8988T (cell line): ENCODE measurements at regions not wholly inside any gene's neighbourhood (a gene's known extent, or its start where the extent isn't known, plus 50 kb on each side); places are given as distances from the start of the nearest gene placed in this dataset.

Source experiments
- DNase-seq: peaks from one replicate; pipeline ENCODE4 v3.0.0; 2011

DNA sequence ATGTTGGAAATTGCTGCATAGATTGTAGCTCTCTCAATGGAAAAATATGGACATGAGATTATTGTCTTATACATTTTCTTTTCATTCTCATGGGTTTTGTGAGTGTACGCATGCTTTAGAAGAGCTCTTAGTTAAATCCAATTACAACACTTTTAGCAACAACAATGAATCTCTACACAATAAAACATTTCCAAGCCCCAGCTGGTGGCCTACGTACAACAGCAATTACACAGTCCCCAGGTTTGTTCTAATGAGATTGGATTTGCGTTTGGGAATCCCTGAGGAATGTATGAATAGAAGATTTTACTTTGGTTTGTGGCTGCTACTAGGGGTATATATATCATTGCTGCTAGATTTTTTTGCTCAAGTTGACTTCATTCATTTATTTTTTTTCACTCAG is 98.6 kb downstream of the FHDC1 start:
- no peak for DNase-seq

DNA sequence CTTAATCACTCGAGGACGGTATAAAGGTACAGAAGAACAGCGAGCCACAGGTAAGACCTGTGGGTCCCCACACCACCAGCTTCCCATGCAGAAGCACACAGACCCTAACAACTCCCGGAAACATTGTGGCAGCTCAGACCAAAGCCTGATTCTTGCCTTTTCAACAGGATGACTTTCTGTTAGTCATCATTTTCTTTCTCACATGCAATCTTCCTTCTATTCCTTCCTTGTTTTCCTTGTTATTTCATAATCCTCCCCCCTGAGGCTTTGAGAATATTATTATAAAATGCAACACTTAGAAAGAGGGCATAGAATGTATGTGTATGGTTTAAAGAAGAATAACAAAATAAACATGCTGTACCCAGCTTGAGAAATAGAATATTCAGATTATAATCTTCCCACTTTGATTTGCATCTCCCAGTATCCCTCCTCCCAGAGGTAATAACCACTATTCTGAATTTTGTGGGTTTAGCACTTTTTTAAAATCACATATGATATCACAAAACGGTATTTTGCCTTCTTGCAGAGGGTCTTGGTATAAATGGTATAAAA is 100.9 kb downstream of the FHDC1 start:
- DNase-seq, result no peak

DNA sequence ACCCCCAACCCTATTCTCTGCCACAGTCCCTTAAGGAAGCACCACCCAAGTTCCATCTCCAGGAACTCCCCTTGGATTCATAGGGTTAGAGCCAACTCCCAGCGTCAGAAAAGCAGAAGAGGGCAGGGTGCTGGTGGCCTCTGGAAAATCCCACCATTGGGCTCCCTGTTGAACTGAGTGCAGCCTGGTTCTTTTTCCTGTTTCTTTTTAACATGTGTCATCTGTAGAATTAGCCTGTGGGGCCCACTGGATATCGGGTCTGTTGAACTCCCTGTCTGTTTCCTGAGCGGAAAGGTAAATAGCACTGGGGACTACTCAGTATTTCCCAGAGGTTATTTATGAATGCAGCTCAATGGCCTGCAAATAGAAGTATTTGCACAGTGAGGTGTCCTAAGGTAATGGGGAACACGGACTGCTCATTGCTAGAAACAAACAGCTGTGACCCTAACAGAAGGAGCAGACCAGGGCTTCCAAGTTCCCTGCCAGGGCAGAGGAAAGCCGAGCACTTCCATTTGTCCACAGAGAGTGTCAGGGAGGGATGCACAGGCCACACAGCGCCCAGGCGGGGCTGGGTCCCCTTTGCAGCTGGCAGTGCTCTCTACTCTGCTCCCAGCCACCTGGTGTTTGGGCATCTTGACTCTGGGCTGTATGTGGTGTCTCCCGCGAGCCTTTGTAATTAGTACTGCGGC is 102.6 kb downstream of the FHDC1 start:
- DNase-seq, result no peak

DNA sequence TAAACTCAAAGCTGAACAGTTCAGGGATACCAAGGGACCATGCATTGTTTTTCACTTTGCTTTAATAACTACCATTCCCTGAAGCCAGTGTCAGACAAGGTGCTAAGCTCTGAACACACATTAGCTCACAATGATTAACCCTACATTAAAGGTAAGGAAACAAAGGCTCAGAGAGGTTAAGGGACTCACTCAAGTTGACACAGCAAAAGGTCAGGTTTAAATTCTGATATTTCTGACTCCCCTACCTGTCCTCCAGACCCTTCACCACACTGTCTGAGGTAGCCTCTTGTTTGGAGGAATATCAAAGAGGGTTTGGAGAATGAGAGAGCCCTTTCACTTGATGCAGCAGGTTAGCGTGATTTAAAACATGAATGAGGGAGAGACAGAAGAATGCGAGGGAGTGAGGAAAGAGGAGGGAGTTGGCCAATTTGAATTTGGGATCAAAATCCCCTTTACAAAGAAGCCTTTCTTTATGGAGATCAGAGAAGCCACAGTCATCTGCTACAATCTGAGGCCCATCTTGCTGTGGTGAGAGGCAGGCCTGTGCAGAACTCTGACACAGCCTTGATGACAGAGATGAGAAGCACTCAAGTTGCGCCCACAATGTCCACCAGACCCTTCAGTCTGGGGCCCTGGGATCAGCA is 103.5 kb downstream of the FHDC1 start:
- no peak for DNase-seq

DNA sequence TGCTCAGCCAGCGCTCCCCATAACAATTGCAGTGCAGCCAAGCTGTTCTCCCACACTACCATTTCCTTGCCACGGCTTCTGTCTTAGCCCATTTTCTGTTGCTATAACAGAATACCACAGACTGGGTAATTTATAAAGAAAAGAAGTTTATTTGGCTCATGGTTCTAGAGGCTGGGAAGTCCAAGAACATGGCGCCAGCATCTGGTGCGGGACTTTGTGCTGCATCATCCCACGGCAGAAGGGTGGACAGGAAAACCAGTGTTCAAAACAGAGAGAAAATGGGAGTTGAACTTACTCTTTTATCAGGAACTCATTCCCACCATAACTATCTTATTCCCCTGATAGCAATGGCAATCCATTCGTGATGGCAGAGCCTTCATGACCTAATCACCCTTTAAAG is 104.6 kb downstream of the FHDC1 start:
- no peak for DNase-seq

DNA sequence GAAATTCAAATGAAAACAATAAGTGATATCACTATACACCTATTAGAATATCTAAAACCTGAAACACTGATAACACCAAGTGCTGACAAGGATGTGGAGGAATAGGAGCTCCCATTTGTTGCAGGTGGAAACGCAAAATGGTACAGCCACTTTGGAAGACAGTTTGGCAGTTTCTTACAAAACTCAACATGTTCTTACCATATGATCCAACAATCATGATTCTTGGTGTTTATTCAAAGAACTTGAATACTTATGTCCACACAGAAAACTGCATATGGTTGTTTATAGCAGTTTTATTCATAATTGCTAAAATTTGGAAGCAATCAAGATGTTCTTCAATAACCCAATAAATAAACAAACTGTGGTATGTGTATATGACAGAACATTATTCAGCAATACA is 107.9 kb downstream of the FHDC1 start:
- DNase-seq, result no peak

DNA sequence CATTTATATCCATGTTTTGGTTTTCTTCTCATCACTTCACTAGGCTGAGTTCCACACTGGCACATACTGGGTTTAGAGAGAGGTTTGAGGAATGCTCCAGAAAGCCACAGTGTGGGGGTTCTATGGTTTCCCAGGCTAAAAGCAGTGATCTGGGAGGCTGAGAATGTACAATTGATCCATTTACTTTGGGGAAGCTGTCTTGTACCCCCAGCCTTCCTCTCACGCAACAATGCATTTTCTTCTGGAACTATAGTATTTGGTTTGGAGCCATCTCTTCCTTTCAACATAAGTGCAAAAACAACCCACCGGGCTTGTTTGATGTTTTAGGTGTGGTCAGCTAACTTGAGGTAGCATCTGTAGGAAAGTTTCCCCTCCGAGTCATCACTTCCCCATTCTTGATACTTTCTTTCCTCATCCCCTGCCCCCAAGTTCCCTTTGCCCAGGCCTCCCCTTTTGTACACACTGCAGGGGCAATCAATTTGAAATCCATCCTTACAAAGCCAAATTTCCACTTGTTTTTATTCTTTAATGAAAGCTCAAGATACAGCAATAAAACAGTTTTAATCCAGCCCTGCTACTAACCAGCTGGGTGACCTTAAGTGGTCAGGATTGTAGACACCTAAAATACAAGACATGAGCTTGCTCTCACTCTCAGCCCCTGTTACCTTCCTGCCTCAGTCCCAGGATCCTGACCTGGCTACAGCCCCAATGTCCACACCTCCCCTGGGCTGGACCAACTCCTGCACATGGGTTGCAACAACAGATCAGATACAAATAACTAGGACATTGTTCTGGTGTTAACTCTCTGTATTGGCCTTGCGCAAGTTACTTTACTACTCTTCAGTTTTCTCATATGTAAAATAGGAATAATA is 109.2 kb downstream of the FHDC1 start:
- no peak for DNase-seq

DNA sequence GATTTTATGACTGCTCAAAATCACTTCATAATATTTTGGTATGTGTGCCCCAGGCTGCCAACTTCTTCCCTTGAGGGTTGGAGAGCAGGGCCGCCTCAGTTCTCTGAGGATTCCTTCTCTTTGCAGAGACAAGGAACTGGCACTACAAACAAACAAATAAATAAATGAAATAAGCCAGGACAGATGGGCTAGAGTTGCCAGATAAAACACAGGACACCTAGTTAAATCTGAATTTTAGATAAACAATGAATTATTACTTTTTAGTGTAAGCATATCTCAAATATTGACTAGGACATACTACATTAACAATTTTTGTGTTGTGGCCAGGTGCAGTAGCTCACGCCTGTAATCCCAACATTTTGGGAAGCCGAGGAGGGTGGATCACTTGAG is 122.5 kb downstream of the FHDC1 start:
- no peak for DNase-seq

DNA sequence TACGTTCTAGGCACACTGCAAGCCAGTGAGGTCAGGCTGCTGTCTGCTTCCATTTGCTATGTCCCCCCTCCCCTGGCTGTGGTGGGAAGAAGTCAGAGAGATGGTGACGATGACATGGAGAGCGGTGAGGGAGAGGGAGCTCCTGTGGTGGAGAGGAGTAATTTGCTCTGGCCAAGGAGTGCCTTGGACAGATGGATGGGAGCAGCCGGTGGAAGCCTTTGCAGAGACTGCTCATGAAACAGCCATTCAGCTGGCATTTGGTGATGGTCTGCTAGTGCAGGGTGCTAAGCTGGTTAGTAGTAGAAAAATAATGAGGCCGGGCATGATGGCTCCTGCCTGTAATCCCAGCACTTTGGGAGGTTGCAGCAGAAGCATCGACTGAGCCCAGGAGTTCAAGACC is 124.1 kb downstream of the FHDC1 start:
- DNase-seq, result no peak

DNA sequence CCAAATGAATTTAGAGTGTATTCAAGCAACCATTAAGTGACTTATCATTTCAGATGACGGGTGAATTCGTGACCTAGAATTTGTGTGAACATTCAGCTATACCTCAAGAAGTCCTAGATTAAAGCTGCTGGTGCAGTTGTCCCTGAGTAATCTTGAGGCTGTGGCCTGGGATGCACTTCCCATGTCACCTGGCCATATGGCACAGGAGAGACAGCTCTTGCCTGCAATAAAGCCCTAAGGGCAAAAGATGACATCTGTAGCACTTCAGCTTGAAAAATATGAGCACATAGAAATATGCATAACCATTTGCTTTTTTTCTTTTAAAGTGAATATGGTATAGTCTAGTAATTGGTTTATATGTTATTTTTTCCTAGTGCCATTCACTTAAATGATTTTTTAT is 125.8 kb downstream of the FHDC1 start:
- DNase-seq, result no peak

DNA sequence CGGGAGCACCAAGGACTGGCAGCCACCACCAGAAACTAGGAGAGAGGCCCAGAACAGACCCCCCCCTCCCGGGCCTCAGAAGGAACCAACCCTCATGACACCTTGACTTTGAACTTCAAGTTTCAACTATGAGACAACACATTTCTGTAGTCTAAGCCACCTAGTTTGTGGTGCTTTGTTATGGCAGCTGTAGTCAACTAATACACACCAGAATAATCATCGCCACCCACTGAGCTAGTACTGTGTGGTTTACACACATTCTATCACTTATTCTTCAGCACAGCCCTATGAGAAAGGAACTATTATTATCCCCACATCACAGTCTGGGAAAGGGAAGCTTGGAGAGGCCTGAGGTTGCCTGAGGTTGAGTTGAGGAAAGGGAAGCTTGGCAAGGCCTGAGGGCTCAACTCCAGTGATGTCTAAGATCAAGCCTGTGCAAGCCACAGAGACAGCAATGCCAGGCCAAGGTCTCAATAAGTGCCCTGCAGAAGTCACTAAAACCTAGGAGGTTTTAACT is 126.6 kb downstream of the FHDC1 start:
- no peak for DNase-seq

DNA sequence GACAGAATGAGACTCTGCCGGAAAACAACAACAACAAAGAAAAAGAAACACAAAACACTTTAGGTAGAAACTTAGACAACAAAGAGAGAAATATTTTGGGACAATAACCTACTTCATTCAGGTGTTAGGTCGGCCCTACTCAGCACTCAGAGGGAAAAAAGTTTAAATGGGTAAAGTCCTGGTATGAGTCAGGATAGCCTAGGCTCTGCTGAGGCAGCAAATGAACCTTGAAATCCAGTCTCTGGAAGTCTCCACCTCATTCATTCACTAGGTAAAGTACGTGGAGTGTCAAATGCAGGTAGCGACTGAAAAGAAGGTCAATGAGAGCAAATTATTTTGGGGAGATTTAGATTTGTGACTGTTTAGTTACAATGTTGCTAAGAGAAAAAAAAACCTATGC is 127.4 kb downstream of the FHDC1 start:
- no peak for DNase-seq

DNA sequence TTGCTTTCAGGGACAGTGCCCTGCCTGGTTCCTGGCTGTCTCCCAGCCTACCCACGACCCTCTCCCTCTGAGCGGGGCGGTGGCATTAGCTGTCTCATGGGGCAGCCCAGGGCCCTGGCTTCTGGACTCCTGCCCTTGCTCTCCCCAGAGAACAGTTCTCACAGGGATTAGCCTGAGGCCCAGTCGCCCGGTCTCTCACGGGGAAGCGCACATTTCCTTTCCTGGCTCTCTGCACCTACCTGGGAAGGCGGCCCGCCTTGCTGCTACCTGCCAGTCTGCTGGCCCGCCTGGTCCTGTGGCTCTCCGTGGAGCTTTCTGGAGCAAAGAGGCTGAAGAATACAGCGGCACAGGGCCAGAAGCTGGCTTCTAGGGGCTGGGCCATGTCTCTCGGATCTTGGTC is 128.4 kb downstream of the FHDC1 start:
- DNase-seq, result no peak

DNA sequence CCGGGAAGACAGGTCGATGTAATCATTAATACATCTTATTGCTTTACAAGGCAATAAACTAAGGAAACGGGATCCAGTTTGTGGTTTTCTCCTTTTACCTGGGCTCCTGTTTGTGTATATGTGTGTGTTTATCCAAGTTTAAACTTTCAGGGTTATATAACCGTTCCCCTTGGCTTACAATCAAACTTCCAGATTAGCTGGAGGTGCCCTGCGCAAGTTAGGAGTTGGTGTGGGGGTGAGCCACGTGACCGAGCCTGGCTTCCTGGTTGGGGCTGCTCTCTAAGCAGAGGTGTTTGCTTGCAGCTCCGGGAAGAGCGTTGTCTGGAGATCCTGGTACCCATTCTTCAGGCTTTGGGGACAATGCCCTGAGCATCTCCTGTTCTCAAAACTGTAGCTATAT is 129.2 kb downstream of the FHDC1 start:
- DNase-seq, result no peak

DNA sequence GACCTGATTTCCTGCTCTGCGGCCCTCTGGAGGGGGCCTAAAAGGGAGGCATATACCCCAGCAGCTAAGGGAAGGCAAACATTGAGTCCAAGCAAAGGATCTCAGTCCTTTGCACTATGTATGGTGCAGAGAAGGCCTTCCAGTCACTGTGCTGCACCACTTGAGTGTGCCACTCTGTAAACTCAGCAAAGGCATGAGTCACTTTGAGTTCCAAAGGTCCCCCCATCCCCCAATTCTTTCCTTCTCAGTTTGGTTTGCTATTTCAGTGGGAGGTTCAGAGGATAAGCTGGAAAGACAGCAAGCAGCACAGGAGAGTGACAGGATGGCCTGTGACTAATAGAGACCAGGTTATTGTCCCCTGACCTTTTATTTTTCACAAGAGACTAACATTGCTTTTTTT is 131.3 kb downstream of the FHDC1 start:
- no peak for DNase-seq

DNA sequence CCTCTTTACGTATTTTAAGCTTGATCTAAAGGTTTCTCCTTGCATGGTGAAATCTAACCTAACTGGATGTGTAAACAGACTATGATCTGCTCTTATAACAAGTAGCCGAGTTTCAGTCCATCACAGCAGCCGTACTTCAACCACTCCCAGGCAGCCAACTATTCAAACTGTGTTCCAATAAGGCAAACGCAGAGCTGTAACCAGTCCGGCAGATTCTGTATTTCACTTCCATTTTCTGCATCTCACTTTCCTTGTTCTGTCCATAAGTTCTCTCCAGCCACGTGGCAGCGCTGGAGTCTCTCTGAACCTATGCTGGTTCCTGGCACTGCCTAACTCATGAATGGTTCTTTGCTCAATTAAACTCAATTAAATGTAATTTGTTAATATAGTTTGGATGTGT is 132.6 kb downstream of the FHDC1 start:
- DNase-seq, result no peak

DNA sequence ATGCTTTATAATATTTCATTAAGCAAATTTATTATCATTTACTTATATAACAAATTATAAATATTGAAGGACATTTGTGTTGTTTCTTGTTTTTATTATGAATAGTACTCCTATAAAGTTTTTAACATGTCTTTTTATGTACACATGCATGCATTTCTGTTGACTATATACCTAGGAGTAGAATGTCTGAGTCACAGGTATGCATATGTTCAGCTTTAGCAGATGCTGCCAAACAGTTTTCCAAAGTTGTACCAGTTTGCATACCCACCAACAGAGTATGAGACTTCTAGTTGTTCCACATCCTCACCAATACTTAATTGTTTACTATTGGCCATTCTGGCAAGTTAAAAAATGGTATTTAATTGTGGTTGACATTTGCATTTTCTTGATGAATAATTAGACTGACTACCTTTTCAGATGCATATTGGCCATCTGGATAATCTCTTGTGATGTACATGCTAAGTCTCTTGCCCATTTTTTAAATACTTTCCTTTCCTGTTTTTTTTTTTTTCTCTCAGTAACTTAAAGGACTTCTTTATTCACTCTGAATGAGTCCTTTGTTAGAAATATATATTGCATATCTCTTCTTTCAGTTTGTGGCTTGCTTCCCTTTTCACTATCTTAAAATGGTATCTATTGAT is 132.2 kb upstream of the TRIM2 start:
- no peak for DNase-seq

DNA sequence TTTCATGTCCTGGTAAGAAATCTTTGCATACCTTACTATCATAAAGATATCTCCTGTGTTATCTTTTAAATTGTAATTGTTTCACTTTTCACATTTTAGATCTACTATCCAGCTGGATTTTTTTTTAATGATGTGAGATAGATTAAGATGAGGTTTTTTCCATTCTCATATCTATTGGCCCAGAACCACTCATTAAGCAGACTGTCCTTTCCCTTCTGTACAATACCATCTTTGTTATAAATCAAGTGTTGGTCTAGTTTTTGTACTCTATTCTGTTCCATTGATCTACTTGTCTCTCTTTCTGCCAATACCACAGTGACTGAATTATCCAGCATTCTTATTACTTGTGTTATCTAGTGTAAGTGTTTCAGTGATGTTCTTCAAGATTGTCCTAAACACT is 131.6 kb upstream of the TRIM2 start:
- no peak for DNase-seq

DNA sequence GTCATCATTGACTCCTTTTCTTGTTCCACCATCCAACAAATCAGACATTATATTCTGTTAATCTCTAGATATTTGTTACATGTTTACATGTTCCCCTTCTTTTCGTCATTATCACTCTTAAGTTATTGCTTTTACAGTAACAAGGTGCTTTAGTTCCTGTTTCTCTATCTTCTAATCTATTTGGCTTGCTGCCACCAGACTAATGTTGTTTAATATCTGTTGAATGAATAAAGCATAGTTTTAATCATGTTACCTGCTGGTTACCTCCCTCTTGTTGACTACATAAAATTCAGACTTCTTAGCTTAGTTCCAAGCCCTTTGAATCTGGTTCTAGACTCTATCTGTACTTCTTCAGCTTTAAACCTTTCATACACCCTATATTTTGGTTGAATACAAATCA is 129.8 kb upstream of the TRIM2 start:
- no peak for DNase-seq

DNA sequence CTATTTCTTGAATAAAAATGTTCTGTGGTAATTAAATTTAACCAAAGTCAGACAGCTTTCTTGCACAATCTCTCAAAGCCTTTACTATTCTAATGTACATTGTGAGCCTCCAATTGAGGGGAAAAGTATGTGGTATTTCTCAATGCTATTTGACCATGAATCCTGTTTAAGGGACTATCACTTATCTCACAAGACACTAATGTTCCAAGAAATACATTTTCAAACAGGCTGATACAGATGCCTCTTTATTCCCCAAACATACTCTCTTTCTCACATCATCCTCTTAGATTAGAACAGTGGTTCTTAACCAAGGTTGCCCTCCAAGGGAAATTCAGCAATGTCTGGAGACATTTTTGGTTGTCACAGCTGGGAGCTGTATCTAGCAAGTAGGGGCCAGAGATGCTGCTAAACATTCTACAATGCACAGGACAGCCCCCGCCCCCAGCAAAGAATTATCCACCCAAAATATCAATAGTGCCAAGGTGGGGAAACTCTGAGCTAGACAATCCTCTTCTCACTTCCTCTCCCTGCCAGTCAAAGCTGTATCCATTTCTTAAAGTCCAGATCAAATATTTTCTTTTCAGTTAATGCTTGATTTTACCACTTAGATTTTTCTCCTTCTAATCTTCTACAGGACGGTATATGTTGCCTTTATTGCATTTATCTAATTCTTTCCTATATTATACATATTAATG is 129.2 kb upstream of the TRIM2 start:
- no peak for DNase-seq

DNA sequence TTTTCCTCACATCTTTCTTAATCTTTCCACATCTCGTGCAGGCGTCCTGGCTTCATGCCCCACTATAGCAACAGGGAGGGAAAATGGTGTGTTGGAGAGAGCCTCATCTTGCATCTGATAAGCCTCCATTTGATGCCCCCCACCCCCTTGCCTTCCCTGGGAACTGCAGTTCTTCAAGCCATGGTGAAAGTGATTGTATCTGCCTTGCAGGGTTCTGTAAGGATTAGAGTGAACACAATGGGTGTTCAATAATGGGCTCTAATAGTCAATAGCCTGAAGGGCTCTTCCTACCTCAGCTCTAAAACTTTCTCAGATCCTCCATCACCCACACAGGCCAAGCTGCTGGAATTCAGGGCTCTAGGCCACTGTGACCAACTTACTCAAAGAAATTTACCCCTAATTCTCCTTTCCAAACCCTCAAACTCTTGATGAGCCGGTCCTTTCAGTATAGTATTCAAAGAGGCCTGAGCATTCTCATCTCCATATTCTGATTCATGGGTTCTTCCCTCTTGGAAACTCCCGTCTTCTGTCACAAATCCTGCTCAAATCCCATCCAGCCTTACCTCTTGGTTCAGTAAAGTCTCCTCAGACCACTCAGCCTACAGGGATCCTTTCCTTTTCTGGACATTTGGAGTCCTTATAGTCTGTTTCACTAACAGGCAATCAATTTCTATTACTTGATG is 128.3 kb upstream of the TRIM2 start:
- DNase-seq, result no peak

DNA sequence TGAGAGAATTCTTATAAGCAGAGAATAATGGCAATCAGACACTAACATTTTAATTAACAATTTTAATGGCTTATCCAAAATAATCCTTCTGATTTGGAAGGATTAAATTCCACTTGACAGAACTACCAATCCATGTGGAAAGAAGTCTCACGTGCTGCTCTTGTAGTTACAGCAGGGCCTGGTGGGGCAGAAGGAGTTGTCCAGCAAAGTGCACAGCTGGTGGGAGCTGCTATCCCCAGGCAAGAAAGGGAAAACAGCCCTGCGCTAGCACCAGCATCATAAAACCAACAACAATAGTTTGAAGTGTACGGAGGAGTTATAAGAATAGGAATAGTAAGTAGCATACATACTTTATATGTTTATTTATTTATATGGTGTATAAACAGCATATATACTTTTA is 127.4 kb upstream of the TRIM2 start:
- no peak for DNase-seq
